IPS-18a (cell line): ENCODE measurements at regions not wholly inside any gene's neighbourhood (a gene's known extent, or its start where the extent isn't known, plus 50 kb on each side); places are given as distances from the start of the nearest gene placed in this dataset.

Experiments used
- H3K27ac ChIP-seq: one replicate; pipeline ENCODE4 v1.5.1; 2013; ENCODE audit warnings: low read length
- H3K27me3 ChIP-seq: one replicate; pipeline ENCODE4 v1.6.1; 2013; ENCODE audit warnings: mild to moderate bottlenecking, low read length; ENCODE audit not compliant: control insufficient read depth, insufficient read depth
- H3K36me3 ChIP-seq: one replicate; pipeline ENCODE4 v1.6.1; 2013; ENCODE audit warnings: low read depth, low read length; ENCODE audit not compliant: control insufficient read depth
- H3K4me1 ChIP-seq: one replicate; pipeline ENCODE4 v1.6.1; 2013; ENCODE audit warnings: low read depth, low read length; ENCODE audit not compliant: control insufficient read depth
- H3K4me3 ChIP-seq: one replicate; pipeline ENCODE4 v1.5.1; 2013; ENCODE audit warnings: low read length
- H3K9ac ChIP-seq: one replicate; pipeline ENCODE4 v1.6.1; 2013; ENCODE audit warnings: mild to moderate bottlenecking, low read length, moderate library complexity
- H3K9me3 ChIP-seq: one replicate; pipeline ENCODE4 v1.6.1; 2013; ENCODE audit warnings: low read depth, low read length; ENCODE audit not compliant: control insufficient read depth

GRCh38 chr15:62773369-62774165 lies 269.0 kb upstream of the TPM1 start:
- Histone ChIP-seq H3K9me3 (no peaks in the 10 kb centered on the region), H3K27me3 (no peaks in the 10 kb centered on the region), H3K4me1 (peaks cover 7% of the 10 kb centered on the region), H3K4me3 (no peak overlapping the region), H3K36me3 (no peaks in the 10 kb centered on the region), H3K27ac (no peak overlapping the region), H3K9ac (no peak overlapping the region)

GRCh38 chr15:62775932-62776331 lies 266.6 kb upstream of the TPM1 start:
- no peak overlapping the region for H3K9ac ChIP-seq
- no peak overlapping the region for H3K27ac ChIP-seq
- no peaks in the 10 kb centered on the region for H3K9me3 ChIP-seq
- no peaks in the 10 kb centered on the region for H3K36me3 ChIP-seq
- peaks cover 7% of the 10 kb centered on the region for H3K4me1 ChIP-seq
- H3K27me3 ChIP-seq = no peaks in the 10 kb centered on the region
- no peak overlapping the region for H3K4me3 ChIP-seq

GRCh38 chr15:62777671-62778070 lies 264.9 kb upstream of the TPM1 start:
- Histone ChIP-seq H3K27me3 (no peaks in the 10 kb centered on the region), H3K9me3 (no peaks in the 10 kb centered on the region), H3K36me3 (no peaks in the 10 kb centered on the region), H3K4me1 (peaks cover 11% of the 10 kb centered on the region), H3K9ac (no peak overlapping the region), H3K4me3 (no peak overlapping the region), H3K27ac (no peak overlapping the region)

- H3K27ac ChIP-seq = no peak overlapping the region
- H3K4me3 ChIP-seq = no peak overlapping the region
- H3K36me3 ChIP-seq = no peaks in the 10 kb centered on the region
- H3K9me3 ChIP-seq = no peaks in the 10 kb centered on the region
- no peaks in the 10 kb centered on the region for H3K27me3 ChIP-seq
- H3K4me1 ChIP-seq = peaks cover 11% of the 10 kb centered on the region
- no peak overlapping the region for H3K9ac ChIP-seq
Observed at GRCh38 chr15:62779036-62779770, 263.3 kb upstream of the TPM1 start.

GRCh38 chr15:62779899-62780298 lies 262.6 kb upstream of the TPM1 start:
- Histone ChIP-seq H3K9ac (no peak overlapping the region), H3K27me3 (no peaks in the 10 kb centered on the region), H3K4me1 (peaks cover 11% of the 10 kb centered on the region), H3K27ac (no peak overlapping the region), H3K9me3 (no peaks in the 10 kb centered on the region), H3K36me3 (no peaks in the 10 kb centered on the region), H3K4me3 (no peak overlapping the region)

- Histone ChIP-seq H3K9ac (no peak overlapping the region), H3K27me3 (no peaks in the 10 kb centered on the region), H3K4me1 (peaks cover 9% of the 10 kb centered on the region), H3K9me3 (no peaks in the 10 kb centered on the region), H3K27ac (no peak overlapping the region), H3K36me3 (no peaks in the 10 kb centered on the region), H3K4me3 (no peak overlapping the region)
Observed at GRCh38 chr15:62781081-62781497, 261.5 kb upstream of the TPM1 start.

GRCh38 chr15:62782071-62782841 lies 260.3 kb upstream of the TPM1 start:
- Histone ChIP-seq H3K36me3 (no peaks in the 10 kb centered on the region), H3K4me3 (no peak overlapping the region), H3K9me3 (no peaks in the 10 kb centered on the region), H3K4me1 (peaks cover 4% of the 10 kb centered on the region), H3K27me3 (no peaks in the 10 kb centered on the region), H3K9ac (no peak overlapping the region), H3K27ac (no peak overlapping the region)

- Histone ChIP-seq H3K4me1 (peaks cover 4% of the 10 kb centered on the region), H3K9ac (no peak overlapping the region), H3K36me3 (no peaks in the 10 kb centered on the region), H3K9me3 (no peaks in the 10 kb centered on the region), H3K27me3 (no peaks in the 10 kb centered on the region), H3K27ac (no peak overlapping the region), H3K4me3 (no peak overlapping the region)
Observed at GRCh38 chr15:62782896-62783295, 259.7 kb upstream of the TPM1 start.

- Histone ChIP-seq H3K4me1 (peaks cover 4% of the 10 kb centered on the region), H3K27ac (no peak overlapping the region), H3K36me3 (no peaks in the 10 kb centered on the region), H3K9ac (no peak overlapping the region), H3K4me3 (no peak overlapping the region), H3K9me3 (no peaks in the 10 kb centered on the region), H3K27me3 (no peaks in the 10 kb centered on the region)
Observed at GRCh38 chr15:62783303-62783957, 259.1 kb upstream of the TPM1 start.

- no peaks in the 10 kb centered on the region for H3K9me3 ChIP-seq
- peaks cover 4% of the 10 kb centered on the region for H3K4me1 ChIP-seq
- H3K27me3 ChIP-seq = no peaks in the 10 kb centered on the region
Observed at GRCh38 chr15:62785881-62786828, 256.4 kb upstream of the TPM1 start.

More at GRCh38 chr15:62785881-62786828, 256.4 kb upstream of the TPM1 start:
- Histone ChIP-seq H3K36me3 (no peaks in the 10 kb centered on the region), H3K4me3 (no peak overlapping the region), H3K27ac (no peak overlapping the region), H3K9ac (no peak overlapping the region)
